ENCODE measurements at regions not wholly inside any gene's neighbourhood (a gene's known extent, or its start where the extent isn't known, plus 50 kb on each side); places are given as distances from the start of the nearest gene placed in this dataset.

GRCh38 chr19:34075661-34076091 is 96.6 kb upstream of the LSM14A start:
- TF ChIP-seq EZH2 (IDR thresholded peaks at IDR 0.05) (no peak), POLR2AphosphoS5 (IDR thresholded peaks at IDR 0.05; ENCODE audit: borderline replicate concordance, low read depth, low read length) (no peak), FOXP2 (optimal IDR thresholded peaks at IDR 0.05; ENCODE audit: control extremely low read depth, extremely low read length, insufficient read depth) (no peak)
